HG03460 (cell line): ENCODE measurements at regions not wholly inside any gene's neighbourhood (a gene's known extent, or its start where the extent isn't known, plus 50 kb on each side); places are given as distances from the start of the nearest gene placed in this dataset.
A peak's percentile ranks its signal among the peaks of the same experiment; 100 is the strongest.

ENCODE experiments used
- ATAC-seq: cut with Tn5 transposase; IDR thresholded peaks from one replicate; pipeline ENCODE4 v1.9.1; 2021; ENCODE audit not compliant: unreplicated experiment

DNA sequence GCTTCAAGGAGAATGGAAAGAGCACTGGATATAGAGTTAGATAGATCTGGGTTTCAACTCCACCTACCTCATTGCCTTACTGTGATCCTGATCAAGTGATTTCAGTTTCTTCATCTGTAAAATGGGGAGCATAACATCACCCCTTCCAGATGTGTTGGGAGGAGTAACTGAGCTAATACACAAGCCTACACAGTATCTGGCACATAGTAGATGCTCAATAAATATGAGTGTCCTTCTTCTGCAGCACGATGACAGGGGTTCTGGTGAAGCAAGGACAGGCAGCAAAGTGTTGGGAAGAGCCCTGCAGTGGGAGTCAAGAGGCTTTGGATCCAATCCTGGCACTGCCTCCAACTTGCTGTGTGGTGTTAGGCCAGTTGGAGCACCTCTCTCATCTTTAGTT is 270.0 kb downstream of the UACA start:
- no peak for ATAC-seq

DNA sequence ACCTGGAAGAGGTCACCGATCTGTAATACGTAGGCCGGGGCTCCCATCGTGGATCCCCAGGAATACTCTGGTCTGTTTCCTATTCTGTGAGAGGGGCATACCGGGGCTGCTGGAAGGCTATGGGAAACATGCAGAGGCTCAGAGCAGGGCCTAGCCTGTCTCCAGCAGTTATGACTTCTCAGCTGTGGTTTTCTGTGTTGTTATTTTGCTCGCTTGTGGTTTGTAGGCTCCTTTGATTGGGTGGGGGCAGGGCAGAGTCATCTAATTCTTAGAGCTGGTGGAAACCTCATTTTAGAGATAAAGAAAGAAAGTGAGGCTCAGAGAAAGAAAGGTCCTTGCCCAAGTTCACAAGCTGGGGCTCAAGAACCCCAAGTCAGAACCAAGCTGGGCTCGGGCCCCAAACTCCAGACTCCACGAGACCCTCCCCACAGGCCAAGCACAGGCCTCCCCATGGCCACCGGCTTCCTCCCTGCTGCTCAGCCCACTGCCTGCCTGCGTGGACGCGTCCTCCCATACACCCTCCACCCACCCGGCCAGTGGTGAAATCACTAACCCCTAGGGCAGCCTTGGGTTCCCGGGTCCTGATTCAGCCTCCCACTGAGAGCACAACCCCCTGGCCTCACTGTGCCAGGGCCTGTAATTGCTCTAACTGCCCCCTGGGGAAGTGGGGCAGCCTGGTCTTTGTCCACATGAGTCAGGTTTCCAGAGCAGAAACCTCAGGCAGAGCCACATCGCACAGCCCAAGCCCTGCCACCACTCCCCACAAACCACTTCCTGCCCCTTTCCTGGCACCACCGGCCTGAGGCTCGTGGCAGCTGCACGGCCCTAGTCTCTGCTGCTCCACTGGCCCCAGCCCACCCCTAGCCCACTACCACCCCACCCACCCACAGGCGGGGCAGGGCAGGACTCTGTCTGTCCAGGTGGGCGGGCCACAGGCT is 270.8 kb downstream of the UACA start:
- ATAC-seq = peak; percentile 53

DNA sequence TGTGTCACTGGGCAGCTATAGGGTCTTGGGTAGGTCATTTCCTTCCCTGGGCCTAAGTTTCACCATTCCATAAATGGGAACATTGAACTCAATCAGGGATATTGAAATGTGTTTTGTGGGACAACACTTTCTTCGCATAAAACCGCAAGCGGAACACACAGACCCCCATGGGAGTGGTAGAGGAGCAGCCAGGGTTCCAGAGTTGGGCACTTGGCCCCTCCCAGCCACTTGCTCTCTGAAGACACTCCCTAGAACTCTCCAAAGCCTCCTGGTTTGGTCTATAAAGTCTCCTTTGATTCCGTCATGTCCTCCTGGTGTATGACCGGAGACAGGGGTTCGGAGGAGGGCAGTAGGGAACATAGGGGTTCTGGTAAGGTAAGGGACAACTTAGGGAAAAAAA is 271.7 kb downstream of the UACA start:
- ATAC-seq = no peak

DNA sequence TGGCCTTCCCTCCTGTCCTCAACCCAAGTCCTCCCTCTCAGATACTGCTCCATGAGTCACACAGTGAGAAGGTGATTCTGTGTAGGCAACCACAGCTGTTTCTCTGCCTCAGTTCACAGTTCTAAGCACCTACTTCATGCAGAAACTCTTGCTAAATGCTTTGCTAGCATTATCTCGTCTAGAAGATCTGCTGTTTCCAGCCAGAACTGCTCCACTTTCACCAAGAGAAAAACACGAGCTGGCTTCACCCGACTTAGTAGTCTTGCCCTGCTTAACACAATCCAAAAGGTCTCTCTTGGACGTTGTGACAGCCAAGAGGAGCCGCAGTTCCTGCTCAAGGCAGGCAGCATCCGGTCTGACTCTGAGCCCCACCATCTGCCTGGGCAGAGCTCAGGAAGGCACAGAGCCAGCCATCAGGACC is 272.1 kb downstream of the UACA start:
- ATAC-seq = no peak

DNA sequence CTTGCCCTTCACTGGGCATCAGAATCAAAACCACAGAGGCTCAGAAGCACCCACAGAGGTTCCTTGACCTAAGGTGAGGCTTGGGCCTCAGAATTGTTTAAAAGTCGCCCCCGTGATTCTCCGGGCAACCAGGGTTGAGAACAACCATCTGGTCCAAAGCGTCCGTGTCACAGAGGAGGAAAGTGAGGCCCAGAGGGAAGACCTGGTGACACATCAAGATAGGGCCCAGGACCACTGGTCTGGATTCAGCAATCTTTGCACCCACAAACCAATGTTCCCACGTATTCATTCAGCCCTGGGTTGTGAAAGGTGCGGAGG is 272.6 kb downstream of the UACA start:
- ATAC-seq = no peak

DNA sequence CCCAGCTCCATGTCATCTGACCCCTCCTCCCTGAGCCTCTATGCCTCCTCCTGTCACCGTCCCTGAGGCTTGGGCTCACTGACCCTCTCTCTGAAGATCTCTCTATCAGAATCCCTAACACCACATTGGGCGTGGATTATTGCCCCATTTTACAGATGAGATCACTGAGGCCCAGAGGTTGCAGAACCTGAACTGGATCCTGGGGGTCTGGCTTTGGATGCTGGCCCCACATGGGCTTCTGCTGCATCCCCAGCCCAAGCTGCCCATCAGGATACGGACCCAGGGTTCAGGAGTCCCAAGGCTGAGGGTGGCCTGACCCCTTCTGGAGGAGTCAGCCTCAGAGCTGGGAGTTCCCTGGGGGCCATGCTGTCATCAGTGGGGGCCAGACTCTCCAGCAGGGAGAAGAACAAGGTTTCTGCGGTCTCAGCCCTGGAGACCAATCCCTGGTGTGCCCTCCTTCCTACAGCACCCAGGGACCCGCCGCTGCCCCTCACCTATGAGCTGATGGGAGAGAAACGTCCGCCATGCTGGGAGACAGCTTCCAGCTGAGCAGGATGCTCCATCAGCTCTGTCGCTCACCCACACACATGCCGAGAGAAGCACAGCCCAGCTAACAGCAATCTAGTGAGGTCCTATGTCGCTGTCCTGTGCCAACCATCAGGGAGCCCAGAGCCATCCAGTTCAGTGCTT is 273.1 kb downstream of the UACA start:
- ATAC-seq = no peak

DNA sequence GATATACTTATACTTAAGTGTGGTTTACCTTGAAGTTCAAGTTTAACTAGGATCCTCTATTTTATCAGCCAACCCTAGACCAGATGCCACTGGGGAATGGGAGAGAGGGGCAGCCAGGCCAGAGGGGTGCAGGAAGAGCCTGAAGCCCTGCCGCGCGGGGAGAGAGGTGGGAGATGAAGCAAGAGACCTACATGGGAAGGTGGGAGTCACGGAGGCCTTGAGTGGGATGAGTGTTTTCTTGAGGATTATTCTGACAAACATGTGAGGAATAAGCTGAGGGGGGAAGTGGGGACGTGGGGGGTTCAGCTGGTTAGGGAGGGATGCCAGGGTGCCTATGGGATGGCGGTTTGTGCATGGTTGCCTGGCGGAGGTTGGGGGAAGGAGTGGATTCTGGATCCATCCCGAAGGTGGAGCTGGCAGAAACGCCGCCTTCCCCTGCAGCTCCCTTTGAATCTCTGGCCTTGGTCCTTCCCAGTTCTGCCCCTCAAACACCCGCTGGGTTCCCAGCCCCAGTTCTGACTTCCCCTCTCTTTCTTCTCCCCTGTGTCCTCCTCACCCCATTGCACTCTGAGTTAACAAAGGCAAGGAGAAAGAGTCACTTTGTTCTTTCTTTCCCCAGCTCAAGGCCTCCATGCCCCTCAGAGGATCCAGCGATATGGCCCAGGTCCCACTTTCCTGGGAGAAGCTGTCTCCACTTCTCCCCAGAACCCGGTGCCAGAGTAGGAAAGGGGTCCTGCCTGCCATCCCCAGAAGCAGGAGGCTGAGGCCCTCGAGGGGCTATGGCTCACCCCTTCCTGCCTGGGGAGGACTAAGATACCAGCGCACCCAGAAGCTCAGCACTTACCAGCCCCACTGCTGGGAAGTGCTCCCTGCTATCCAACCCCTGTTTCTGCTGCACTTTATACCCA is 274.2 kb downstream of the UACA start:
- ATAC-seq = no peak

DNA sequence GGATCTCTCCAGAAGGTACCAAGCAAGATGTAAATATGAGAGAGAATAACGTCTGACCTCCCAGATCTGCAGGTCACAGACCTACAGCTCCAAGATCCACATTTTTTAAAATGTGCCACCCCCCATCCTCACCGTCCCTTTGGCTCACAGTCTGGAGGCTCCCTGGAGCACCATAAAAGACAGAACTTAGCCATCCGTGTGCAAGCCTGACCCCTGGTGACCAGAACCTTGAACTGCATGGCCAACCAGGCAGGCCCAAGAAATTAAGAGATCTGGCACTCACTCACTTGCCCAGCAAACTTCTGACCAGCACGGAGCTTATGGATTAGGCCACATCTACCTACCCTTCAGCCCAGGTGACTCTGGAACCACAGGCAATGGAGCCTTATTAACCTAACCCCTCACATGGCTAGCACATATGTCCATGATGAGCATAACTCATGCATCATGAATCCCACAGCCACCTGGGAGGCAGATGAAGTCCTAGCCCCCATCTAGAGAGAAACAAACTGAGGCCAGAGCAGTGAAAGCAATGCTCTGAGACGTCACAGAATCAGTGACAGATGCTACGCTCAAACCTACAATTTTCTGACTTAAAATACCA is 275.3 kb downstream of the UACA start:
- ATAC-seq = no peak

DNA sequence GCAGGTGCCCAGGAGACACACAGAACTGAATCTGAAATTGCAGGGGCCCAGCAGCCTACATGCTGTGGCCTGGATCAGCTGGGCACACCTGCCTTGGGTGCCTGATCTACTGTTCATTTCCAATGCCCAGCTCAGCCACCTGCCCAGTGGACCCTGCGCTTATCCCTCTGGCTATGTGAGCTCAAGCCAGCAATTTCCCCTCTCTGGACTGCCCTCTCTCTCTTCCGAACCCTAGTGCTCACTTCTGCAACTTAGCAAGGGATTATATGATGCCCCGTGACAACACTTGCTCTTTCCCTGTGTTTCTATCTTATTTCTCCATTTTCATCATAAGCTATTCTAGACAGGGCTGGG is 276.0 kb downstream of the UACA start:
- ATAC-seq = no peak

DNA sequence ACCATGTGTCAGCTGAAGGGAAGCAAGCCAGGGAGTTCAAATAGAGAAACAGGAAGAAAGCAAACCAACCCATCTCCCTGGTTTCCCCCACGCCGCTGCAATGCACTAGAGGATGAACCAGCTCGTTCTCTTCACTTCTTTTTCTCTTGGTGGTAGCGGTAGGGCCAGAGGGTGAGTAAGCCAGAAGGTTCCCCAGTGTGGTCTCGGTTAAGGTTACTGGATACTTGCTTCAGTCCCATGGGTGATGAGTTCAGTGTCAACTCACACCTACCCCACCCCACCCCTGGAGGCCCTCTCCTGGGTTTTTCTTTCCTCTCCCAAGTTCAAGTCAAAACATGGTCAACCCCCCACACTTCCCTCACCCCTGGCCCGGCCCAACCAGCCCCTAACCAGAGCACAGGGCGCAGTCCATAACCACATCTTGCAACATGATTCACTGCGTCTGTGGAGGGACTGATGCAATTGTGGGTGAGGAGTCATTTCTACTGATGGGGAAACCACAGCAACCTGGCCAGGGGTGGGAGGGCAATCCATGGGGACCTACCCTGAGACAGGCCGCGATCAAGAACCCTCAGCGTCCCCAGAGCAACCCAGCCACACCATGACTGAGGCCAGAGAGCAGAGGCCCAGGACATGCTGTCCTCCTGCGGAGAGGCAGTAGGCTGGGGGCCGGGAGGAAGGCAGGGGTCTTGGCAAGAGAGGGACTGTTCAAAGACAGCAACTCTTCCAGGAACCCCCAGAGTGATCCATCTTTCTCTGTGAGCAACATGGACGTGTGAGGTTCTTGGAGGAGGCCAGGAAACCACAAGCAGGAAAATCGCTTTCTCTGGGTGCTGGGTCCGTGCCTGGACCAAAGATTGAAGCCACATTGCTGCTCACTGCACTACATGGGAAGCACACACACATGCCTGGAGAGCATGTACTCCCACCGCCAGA is 276.6 kb downstream of the UACA start:
- ATAC-seq = peak; percentile 69

DNA sequence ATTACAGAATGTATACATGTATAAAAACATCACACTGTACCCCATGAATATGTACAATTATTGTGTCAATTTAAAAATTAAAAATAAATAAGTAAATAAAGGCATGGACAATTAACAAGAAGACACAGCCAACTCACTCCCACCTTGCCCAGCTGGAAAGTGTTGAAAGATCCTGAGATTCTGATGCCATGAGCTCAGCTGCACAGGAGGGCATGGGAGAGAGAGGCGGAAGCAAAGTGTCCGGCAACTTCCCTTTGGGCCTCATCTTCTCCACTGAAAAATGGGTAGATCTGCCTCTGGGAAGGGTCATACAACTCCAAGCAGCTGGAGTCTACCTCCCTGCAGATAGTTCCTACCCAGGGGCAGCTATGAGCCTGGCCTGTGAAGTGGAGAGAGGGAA is 277.3 kb downstream of the UACA start:
- ATAC-seq = no peak

DNA sequence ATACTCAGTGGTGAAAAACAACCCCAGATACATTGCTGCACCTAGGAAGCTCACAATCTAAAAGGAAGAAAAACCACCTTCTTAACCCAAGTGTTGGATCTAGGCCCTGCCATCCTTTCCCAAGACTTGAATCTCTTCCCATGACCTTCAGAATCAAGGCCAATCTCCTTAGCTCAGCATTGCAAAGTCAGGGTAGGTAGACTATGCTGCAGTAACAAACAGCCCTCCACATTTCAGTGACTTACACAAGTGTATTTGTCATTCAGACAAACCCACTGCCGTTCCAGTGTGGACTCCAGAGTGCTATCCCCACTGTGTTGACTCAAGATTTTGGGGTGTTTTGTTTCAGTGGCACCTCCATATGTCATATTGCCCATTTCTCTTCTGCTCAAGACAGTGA is 278.4 kb downstream of the UACA start:
- no peak for ATAC-seq

DNA sequence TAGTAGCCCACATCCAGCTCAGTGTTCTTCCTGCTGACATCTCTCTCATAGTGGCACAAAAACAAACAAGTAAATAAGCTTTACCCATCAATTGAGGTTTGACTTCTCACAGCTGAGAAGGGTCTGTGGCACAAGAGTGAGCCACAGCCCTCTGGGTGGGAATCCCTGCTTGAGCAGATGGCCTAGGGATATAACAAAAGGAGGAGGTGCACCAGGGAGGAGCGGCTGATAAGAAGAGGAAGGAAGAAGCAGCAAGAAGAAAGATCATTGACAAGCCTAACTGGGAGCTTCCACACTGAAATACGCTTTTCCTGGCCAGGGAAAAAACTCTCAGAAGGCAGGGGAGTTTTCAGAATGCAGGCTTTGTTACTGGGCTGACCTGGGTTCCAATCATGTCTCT is 279.8 kb downstream of the UACA start:
- no peak for ATAC-seq

DNA sequence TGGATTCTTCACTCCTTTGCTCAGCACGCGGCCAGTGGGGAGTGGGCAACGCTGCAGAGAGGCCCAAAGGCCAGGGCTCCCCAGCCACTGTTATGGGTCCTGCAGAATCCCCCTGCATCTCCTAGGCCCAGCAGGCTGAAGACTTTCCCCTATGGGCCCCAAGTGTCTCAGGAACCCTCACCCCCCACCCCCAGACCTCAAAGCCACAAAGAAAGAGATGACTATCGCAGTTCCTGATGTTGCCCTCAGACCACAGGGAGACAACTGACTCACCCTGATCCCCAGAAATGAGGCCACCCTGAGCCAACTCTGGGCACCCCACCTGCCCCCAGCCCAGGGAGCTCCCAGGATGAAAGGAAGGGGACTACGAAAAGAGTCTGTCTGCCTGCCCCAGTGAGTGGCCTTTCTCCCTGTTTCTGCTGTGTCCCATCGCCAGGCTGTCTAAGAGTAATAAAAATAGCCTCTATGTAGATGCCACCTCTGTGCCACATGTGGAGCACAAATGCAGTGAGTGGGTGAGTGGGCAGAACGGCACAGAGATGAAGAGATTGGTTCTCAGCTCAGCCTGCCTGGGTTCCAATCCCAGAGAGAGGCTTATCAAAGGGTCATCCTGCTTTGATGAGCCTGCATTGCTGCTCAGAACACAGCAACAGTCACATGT is 283.0 kb downstream of the UACA start:
- peak; percentile 35 for ATAC-seq

DNA sequence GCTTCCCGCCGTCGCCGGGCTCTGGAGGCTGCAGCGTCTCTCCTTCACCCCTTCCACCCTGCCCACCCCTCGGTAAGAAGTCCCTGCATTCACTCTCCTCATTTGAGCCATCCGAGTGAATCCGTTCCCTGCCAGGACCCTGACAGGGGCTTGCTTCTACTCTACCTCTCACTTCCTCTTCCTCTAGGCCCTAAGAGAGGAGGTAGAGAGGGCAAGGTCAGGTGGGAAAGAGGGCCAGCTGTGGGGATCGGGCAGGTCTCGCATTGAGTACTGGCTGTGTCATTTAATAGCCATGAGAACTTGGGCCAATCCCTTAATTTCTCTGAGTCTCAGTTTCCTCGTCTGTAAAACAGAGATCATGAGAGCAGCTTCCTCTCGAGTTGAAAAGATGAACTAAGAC is 283.6 kb downstream of the UACA start:
- ATAC-seq = no peak

DNA sequence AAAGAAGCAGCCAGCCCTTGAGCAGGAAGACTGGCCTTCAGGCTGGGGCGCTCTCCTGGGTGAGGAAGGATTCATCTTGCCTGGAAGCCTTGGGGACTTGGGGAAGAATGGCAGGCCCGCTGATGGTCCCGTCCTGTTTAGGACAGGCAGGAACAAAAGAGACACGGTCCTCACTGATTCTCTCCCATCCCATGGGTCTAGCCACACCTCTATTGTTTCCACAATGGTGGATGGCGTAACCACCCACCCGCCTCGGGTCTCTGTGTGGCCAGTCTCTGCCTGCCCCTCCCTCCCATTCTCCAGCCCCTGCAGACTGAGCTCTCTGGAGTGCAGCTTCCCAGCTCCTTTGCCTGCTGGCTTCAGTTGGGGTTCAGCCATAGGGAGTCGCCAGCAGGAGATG is 284.3 kb downstream of the UACA start:
- no peak for ATAC-seq

DNA sequence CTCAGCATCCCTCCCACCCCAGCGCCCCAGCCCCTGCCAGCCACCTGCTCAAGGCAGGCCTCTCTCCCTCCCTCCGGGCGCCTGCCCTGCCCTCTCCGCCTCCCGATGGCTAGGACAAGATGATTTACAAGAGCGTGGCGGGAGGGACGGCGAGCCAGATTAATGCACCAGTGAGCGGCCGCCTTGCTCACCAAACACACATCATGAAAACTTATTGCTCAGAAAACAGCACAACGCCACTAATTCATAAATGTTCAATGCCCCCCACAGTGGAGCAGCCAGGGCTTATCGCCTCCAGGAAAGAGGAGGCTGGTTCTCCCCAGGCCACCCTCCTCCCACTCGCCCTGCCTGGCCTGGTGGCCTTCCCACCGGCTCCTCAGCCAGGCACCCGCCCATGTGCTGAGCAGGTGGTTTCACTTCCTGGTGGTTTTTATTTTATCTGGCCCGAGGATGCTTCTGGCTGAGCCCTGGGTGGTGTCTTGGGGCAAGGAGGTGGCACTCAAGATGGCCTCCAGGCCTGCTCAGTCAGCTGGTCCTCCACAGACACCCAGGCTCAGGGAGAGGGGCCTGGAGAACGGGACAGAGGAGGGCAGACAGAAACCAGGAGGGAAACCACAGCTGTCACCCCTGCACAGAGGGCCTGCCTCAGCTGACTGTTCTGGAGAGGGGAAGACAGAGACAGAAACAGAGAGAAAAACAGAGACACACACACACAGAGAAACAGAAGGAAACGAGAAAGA is 284.9 kb downstream of the UACA start:
- peak; percentile 42 for ATAC-seq

DNA sequence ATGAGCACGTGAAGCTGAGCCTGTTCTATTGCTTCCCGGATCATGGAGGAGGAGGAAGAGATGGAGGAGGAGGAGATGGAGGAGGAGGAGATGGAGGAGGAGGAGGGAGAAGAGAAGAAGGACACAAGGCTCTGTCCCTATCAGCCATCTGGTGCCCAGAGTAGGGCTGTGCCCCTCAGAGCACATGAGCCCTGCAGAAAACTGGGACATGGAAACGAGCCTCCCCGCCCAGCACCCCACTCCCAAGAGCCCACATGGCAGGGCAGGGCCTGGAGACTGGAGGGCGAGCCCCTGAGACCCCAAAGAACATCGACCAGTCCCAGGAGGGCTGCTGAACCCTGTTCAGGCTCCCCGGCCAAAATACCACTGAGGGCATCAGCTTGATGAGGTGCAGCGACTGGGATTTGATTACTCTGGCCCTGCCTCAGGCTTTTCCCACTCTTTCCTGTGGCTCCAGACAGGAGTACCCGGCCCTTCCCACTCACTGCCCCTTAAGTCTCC is 285.6 kb downstream of the UACA start:
- no peak for ATAC-seq

DNA sequence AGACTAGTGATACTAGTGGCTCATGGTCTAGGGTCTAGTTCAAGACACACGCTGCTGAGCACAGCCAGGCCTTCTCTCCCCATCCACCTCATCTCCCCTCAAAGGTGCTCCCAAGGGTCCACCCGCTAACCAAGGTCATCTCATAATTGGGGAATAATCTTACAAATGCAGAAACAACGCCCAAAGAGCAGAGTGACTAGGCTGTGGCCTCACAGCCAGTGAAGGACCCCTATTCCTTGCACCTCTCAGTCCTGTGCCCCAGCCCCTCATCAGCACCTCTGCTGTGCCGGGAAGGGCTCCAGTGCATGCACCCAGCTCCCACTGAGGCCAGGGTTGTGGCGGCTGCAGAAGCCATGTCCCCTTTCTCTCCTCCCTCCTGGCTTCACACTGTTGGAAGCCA is 286.9 kb downstream of the UACA start:
- ATAC-seq = no peak
